Thoracic aorta (tissue), 2 donors: ENCODE measurements at regions not wholly inside any gene's neighbourhood (a gene's known extent, or its start where the extent isn't known, plus 50 kb on each side); places are given as distances from the start of the nearest gene placed in this dataset.

Source experiments
- ATAC-seq: fragments of 150-250 bp; one replicate; pipeline ENCODE4 v1.8.0; 2017; ENCODE audit warnings: low read depth; ENCODE audit not compliant: insufficient number of reproducible peaks, low FRiP score
- DNase-seq: peaks from one replicate; pipeline ENCODE4 v3.0.0-alpha.2; 2020; ENCODE audit warnings: low spot score
- H3K27ac ChIP-seq, 2 donors: fragments of 200-600 bp; sonication (generic); 1 replicate in 1 of 2; 2 replicates in 1 of 2; pipeline ENCODE4 v1.5.1; 2016; ENCODE audit warnings: mild to moderate bottlenecking in 2 of 2, moderate library complexity in 2 of 2
- H3K27me3 ChIP-seq: fragments of 200-600 bp; sonication (generic); replicated peaks from 2 replicates; pipeline ENCODE4 v1.6.0; 2016; ENCODE audit warnings: mild to moderate bottlenecking; ENCODE audit not compliant: insufficient read depth
- H3K36me3 ChIP-seq: fragments of 200-600 bp; sonication (generic); one replicate; pipeline ENCODE4 v1.5.1; 2016
- H3K4me1 ChIP-seq, 2 donors: fragments of 200-600 bp; sonication (generic); 1 replicate in 1 of 2; 2 replicates in 1 of 2; pipeline versions ENCODE4 v1.5.1 to v1.6.0; 2016; ENCODE audit warnings: low read depth in 2 of 2, mild to moderate bottlenecking in 1 of 2; ENCODE audit not compliant: control insufficient read depth in 1 of 2
- H3K4me3 ChIP-seq: fragments of 200-600 bp; sonication (generic); 2 replicates; pipeline ENCODE4 v1.5.1; 2016; ENCODE audit warnings: mild to moderate bottlenecking
- H3K9me3 ChIP-seq: fragments of 200-600 bp; sonication (generic); 2 replicates; pipeline ENCODE4 v1.5.1; 2016
- TF ChIP-seq, protein P1 (sequence below): fragments of 200-600 bp; sonication (generic); IDR thresholded peaks from one replicate; pipeline ENCODE4 v1.5.1; 2019; ENCODE audit warnings: antibody characterized with exemption

DNA sequence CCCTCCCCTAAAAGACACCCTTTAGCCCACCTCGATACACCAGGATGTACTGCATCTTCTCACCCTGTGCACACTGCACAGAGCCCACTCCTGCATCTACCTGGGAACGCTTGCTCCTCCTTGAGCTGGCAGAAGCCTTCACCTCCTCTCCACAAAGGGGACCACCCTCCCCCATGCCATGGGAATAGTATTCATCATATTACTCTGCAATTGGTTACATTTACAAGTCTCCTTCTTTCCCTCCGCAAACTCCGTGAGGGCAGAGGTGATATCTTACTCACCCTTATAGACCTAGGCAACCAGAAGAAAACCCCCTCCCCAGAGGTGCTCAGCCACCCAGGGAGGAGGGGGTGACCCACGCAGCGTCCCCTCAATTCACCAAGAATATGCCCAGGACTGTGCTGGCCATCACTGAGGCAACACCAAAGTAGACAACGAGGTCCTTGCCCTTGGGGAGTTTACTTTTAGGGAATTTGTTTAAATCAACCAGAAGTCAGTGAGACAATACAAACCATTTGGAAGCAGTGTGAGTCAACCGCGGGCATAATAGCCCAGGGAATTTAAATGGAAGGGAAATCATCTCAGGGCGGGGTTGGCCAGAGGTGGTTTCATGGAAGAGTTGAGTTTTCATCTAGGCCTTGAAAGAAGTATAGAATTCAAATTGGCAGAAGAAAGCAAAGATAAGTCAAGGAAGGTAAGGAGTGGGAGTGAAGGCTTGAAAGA, 214.5 kb downstream of the BARX2 start:
- no peaks in the 10 kb centered on the region for H3K36me3 ChIP-seq
- no peak overlapping the region for H3K27ac ChIP-seq
- DNase-seq = no peak
- H3K27me3 ChIP-seq = no peaks in the 10 kb centered on the region
- no peaks in the 10 kb centered on the region for H3K4me1 ChIP-seq
- no peaks in the 10 kb centered on the region for H3K9me3 ChIP-seq
- TF ChIP-seq, protein P1, sequence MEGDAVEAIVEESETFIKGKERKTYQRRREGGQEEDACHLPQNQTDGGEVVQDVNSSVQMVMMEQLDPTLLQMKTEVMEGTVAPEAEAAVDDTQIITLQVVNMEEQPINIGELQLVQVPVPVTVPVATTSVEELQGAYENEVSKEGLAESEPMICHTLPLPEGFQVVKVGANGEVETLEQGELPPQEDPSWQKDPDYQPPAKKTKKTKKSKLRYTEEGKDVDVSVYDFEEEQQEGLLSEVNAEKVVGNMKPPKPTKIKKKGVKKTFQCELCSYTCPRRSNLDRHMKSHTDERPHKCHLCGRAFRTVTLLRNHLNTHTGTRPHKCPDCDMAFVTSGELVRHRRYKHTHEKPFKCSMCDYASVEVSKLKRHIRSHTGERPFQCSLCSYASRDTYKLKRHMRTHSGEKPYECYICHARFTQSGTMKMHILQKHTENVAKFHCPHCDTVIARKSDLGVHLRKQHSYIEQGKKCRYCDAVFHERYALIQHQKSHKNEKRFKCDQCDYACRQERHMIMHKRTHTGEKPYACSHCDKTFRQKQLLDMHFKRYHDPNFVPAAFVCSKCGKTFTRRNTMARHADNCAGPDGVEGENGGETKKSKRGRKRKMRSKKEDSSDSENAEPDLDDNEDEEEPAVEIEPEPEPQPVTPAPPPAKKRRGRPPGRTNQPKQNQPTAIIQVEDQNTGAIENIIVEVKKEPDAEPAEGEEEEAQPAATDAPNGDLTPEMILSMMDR = no peak
- no peak overlapping the region for H3K4me3 ChIP-seq
- ATAC-seq = no peak

DNA sequence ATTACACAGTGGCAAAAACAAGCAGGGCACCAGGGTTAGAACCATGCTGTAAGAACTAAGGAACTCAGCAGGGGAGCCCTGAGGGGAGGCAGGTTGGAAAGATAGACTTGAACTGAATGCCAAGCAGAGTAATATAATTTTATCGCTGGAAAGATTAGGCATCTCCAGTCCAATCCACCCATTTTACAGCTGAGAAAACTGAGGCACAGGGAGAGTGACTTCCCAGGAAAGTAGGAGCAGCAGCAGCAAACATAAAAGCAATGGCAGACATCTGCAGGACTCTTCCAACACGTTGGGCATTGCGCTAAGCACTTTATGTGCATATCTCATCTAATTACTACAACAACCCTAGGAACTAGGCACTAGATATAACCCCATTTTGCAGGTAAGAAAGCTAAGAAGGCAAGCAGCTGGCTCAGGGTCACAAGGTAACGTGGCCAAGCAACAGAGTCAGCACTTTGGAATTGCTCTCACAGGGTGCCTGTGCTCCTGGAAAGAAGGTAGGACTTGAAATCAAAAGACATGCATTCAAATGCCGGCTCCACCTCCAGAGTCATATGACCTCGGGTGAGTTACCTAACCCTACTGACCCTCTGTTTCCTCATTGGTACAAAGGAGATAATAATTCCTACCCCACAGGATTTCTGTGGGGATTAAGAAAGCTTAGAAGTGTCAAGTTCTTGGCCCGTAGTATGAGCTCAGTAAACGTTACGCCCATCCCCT, 215.3 kb downstream of the BARX2 start:
- no peak for ATAC-seq
- Histone ChIP-seq H3K36me3 (no peaks in the 10 kb centered on the region), H3K4me3 (no peak overlapping the region), H3K9me3 (no peaks in the 10 kb centered on the region), H3K27me3 (no peaks in the 10 kb centered on the region), H3K4me1 (no peaks in the 10 kb centered on the region), H3K27ac (no peak overlapping the region)
- no peak for DNase-seq
- TF ChIP-seq, protein P1 = no peak

DNA sequence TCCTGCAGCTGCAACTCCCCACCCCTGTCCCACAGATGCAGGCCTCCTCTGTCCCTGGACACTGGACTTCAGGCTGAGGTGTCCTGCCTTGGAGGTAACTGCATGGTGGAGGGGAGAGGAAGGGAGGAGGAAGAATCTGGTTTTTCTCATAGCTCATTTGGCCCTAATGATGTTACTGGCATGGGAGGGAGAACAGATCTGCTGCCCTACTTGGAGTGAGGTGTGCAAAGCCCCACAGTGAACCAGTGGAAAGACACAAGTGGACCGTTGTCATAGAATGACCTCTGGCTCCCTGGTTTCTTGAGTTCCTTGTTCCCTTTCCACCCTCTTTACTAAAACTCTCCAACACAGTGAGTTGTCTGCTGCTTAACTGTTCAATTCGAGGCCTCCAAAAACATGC, 215.9 kb downstream of the BARX2 start:
- H3K9me3 ChIP-seq = no peaks in the 10 kb centered on the region
- H3K4me3 ChIP-seq = no peak overlapping the region
- ATAC-seq (no peak), DNase-seq (no peak)
- TF ChIP-seq, protein P1 = no peak
- no peaks in the 10 kb centered on the region for H3K36me3 ChIP-seq
- no peak overlapping the region for H3K27ac ChIP-seq
- no peaks in the 10 kb centered on the region for H3K27me3 ChIP-seq
- no peaks in the 10 kb centered on the region for H3K4me1 ChIP-seq

DNA sequence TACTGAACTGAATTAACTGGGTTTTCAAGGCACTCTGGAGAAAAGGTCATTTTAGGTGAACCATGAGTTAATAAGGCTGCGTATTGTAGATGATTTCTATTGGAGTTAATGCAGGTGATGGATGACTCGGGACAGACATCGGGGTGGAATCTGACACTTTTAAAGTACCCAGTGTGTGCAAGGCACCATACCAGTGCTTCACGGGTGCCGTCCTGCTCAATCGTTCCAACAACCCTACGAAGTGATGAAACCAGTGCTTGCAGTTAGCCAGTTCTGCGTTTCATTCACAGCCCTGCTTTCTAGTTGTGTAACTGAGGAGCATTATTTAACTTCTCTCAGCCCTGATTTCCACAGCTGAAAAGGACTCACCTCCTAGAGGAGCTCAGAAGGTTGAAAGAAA, 216.5 kb downstream of the BARX2 start:
- Histone ChIP-seq H3K4me3 (no peak overlapping the region), H3K27me3 (no peaks in the 10 kb centered on the region), H3K4me1 (no peaks in the 10 kb centered on the region), H3K27ac (no peak overlapping the region), H3K9me3 (no peaks in the 10 kb centered on the region), H3K36me3 (no peaks in the 10 kb centered on the region)
- TF ChIP-seq, protein P1 = no peak
- ATAC-seq (no peak), DNase-seq (no peak)

DNA sequence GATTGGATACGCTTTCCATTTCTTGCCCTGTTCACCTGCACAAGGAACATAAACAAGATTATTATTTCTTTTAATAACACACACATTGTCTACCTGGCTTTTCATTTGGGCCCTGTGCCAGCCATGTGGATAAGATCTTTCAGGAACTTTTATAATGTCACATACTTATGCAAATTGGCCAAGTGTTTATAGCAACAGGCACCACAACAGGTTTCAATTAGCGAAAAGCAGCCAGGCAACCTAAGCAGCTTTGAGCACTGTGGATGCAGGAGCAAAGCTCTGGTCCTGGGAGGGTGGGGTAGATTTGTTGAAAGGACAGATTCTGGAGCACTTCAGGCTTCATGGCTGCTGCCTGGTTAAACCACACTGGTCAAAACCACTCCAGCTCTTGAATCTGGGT, 217.4 kb downstream of the BARX2 start:
- Histone ChIP-seq H3K9me3 (no peaks in the 10 kb centered on the region), H3K36me3 (no peaks in the 10 kb centered on the region), H3K4me1 (no peaks in the 10 kb centered on the region), H3K27ac (no peak overlapping the region), H3K4me3 (no peak overlapping the region), H3K27me3 (no peaks in the 10 kb centered on the region)
- DNase-seq = no peak
- TF ChIP-seq, protein P1 = no peak
- no peak for ATAC-seq
